ENCODE measurements at regions not wholly inside any gene's neighbourhood (a gene's known extent, or its start where the extent isn't known, plus 50 kb on each side); places are given as distances from the start of the nearest gene placed in this dataset.

DNA sequence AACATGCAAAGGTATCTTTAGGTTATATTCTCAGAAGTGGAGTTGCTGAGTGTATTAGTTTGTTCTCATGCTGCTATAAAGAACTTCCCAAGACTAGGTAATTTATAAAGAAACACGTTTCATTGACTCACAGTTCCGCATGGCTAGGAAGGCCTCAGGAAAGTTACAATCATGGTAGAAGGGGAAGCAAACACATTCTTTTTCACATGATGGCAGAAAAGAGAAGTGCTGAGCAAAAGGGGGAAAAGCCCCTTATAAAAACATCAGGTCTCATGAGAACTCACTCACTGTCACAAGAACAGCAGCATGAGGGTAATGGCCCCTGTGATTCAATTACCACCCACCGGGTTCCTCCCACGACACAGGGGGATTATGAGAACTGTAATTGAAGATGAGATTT is 163.6 kb upstream of the PRLR start:
- no peak overlapping the region for H3K4me3 Mint-ChIP-seq
- H3K27ac Mint-ChIP-seq, result no peak overlapping the region
- Histone ChIP-seq H3K9me3 (ENCODE audit: control insufficient read depth in 2 of 3, low read length in 3 of 3) (no peaks in the 10 kb centered on the region), H3K27me3 (ENCODE audit: control insufficient read depth in 2 of 2, insufficient read depth in 2 of 2, low read length in 2 of 2) (no peaks in the 10 kb centered on the region), H3K4me3 (ENCODE audit: low read length) (no peak overlapping the region), H3K4me1 (ENCODE audit: control insufficient read depth in 2 of 2, insufficient read depth in 2 of 2, low read length in 2 of 2) (no peaks in the 10 kb centered on the region), H3K36me3 (ENCODE audit: control insufficient read depth in 2 of 3, insufficient read depth in 3 of 3, low read length in 3 of 3) (no peaks in the 10 kb centered on the region), H3K27ac (ENCODE audit: low read depth, low read length) (no peak overlapping the region)
- POLR2A ChIA-PET, result no interaction called here
- H3K4me1 Mint-ChIP-seq, result no peaks in the 10 kb centered on the region
- peaks cover 3 to 29% (median 10%) of the 10 kb centered on the region in 11 donors for H3K9me3 Mint-ChIP-seq
- ATAC-seq (peak; percentile 47), DNase-seq (no peak)
- CTCF ChIA-PET, result no interaction called here
- intact Hi-C loops (cut with micrococcal nuclease), result no loop called here
- H3K27me3 Mint-ChIP-seq, result peaks cover 0 to 15% (median 6%) of the 10 kb centered on the region in 5 donors
- H3K36me3 Mint-ChIP-seq, result no peaks in the 10 kb centered on the region

DNA sequence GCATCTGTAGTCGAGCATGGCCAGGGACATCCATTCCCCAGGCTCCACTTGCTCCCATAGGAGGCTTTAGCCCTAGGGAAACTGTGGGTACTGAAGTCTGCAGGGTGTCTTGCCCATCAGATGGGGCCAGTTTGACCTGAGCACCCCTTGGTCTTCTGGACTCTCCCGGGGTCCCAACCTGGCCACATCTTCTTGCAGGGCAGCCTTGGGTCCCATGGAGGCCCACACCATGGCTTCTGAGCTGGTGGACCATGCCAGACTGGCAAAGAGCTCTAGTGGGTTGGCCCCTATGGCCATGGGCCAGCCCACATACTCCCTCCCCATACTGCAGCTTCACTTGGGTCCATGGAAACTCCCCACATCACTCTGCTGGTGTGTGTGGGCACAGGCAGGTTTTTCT is 154.4 kb upstream of the PRLR start:
- Histone ChIP-seq H3K27me3 (ENCODE audit: control insufficient read depth in 2 of 2, insufficient read depth in 2 of 2, low read length in 2 of 2) (no peaks in the 10 kb centered on the region), H3K9me3 (ENCODE audit: control insufficient read depth in 2 of 3, low read length in 3 of 3) (no peaks in the 10 kb centered on the region), H3K4me1 (ENCODE audit: control insufficient read depth in 2 of 2, insufficient read depth in 2 of 2, low read length in 2 of 2) (no peaks in the 10 kb centered on the region), H3K27ac (ENCODE audit: low read depth, low read length) (no peak overlapping the region), H3K4me3 (ENCODE audit: low read length) (no peak overlapping the region), H3K36me3 (ENCODE audit: control insufficient read depth in 2 of 3, insufficient read depth in 3 of 3, low read length in 3 of 3) (no peaks in the 10 kb centered on the region)
- Mint-ChIP-seq H3K36me3 (no peaks in the 10 kb centered on the region), H3K27me3 (peaks cover 0 to 14% (median 13%) of the 10 kb centered on the region in 5 donors), H3K4me1 (no peaks in the 10 kb centered on the region), H3K4me3 (no peak overlapping the region), H3K27ac (no peak overlapping the region), H3K9me3 (peaks cover 0 to 8% (median 1%) of the 10 kb centered on the region in 11 donors)
- ChIA-PET CTCF (no interaction called here), POLR2A (no interaction called here)
- no peak for DNase-seq
- no peak for ATAC-seq
- intact Hi-C loops (cut with micrococcal nuclease), result no loop called here

DNA sequence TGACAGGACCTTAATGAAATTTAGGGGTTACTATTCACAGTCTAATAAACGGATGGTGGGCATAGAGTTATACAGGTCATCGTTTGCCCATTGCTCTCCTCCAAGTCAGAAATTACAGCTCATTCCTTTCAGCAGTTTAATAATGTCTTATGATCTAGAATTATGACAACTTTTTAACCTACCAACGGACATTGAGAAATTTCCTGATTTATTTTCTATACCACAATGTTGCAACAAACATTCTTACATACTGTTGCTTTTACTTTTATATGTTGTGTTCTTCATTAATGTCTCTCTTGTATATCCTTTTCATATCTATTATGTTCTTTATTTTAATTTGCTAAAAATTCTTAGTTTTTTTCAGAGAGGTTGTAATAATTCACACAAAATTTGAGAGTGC is 152.8 kb upstream of the PRLR start:
- no peak for DNase-seq
- intact Hi-C loops (cut with micrococcal nuclease), result no loop called here
- H3K9me3 Mint-ChIP-seq, result peaks cover 0 to 3% (median 0%) of the 10 kb centered on the region in 11 donors
- no peak for ATAC-seq
- no peaks in the 10 kb centered on the region for H3K4me1 Mint-ChIP-seq
- H3K27me3 Mint-ChIP-seq, result peaks cover 0 to 18% (median 13%) of the 10 kb centered on the region in 5 donors
- H3K4me3 Mint-ChIP-seq, result no peak overlapping the region
- ChIA-PET POLR2A (no interaction called here), CTCF (no interaction called here)
- no peak overlapping the region for H3K27ac Mint-ChIP-seq
- no peaks in the 10 kb centered on the region for H3K36me3 ChIP-seq (ENCODE audit: control insufficient read depth in 2 of 3, insufficient read depth in 3 of 3, low read length in 3 of 3)
- H3K27ac ChIP-seq (ENCODE audit: low read depth, low read length), result no peak overlapping the region
- H3K4me1 ChIP-seq (ENCODE audit: control insufficient read depth in 2 of 2, insufficient read depth in 2 of 2, low read length in 2 of 2), result no peaks in the 10 kb centered on the region
- H3K9me3 ChIP-seq (ENCODE audit: control insufficient read depth in 2 of 3, low read length in 3 of 3), result no peaks in the 10 kb centered on the region
- H3K4me3 ChIP-seq (ENCODE audit: low read length), result no peak overlapping the region
- no peaks in the 10 kb centered on the region for H3K27me3 ChIP-seq (ENCODE audit: control insufficient read depth in 2 of 2, insufficient read depth in 2 of 2, low read length in 2 of 2)
- no peaks in the 10 kb centered on the region for H3K36me3 Mint-ChIP-seq

DNA sequence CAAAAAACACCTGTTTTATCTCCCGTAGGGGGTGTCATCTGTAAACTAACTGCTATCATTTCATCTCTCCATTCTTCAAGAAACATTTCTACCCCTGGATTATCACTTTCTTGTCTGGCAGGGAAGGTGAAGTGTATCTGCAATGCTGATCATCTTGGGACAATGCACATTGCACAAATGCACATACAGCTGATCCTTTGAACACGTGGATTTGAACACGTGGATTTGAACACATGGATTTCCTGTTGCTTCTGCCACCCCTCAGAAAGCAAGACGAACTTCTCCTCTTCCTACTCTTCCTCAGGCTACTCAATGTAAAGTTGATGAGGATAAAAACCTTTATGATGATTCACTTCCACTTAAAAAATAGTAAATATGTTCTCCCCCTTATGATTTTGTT is 147.4 kb upstream of the PRLR start:
- CTCF ChIA-PET, result no interaction called here

GRCh38 chr5:35374584-35374983 is 144.3 kb upstream of the PRLR start:
- no peak overlapping the region for H3K4me3 Mint-ChIP-seq
- Histone ChIP-seq H3K4me1 (ENCODE audit: control insufficient read depth in 2 of 2, insufficient read depth in 2 of 2, low read length in 2 of 2) (no peaks in the 10 kb centered on the region), H3K4me3 (ENCODE audit: low read length) (no peak overlapping the region), H3K9me3 (ENCODE audit: control insufficient read depth in 2 of 3, low read length in 3 of 3) (no peaks in the 10 kb centered on the region), H3K27me3 (ENCODE audit: control insufficient read depth in 2 of 2, insufficient read depth in 2 of 2, low read length in 2 of 2) (no peaks in the 10 kb centered on the region), H3K36me3 (ENCODE audit: control insufficient read depth in 2 of 3, insufficient read depth in 3 of 3, low read length in 3 of 3) (no peaks in the 10 kb centered on the region), H3K27ac (ENCODE audit: low read depth, low read length) (no peak overlapping the region)
- intact Hi-C loops (cut with micrococcal nuclease), result no loop called here
- ATAC-seq (no peak), DNase-seq (no peak)
- H3K4me1 Mint-ChIP-seq, result peaks cover 0 to 2% (median 0%) of the 10 kb centered on the region in 7 donors
- no peak overlapping the region for H3K27ac Mint-ChIP-seq
- H3K36me3 Mint-ChIP-seq, result no peaks in the 10 kb centered on the region
- peaks cover 0 to 3% (median 0%) of the 10 kb centered on the region in 11 donors for H3K9me3 Mint-ChIP-seq
- ChIA-PET POLR2A (no interaction called here), CTCF (no interaction called here)
- peaks cover 3 to 24% (median 22%) of the 10 kb centered on the region in 5 donors for H3K27me3 Mint-ChIP-seq

More for the DNA sequence above, 147.4 kb upstream of the PRLR start:
- Mint-ChIP-seq H3K4me3 (no peak overlapping the region), H3K27ac (no peak overlapping the region), H3K36me3 (no peaks in the 10 kb centered on the region), H3K9me3 (peaks cover 0 to 1% (median 0%) of the 10 kb centered on the region in 11 donors), H3K27me3 (peaks cover 3 to 22% (median 19%) of the 10 kb centered on the region in 5 donors), H3K4me1 (no peaks in the 10 kb centered on the region)
- DNase-seq, result no peak
- intact Hi-C loops (cut with micrococcal nuclease), result no loop called here
- no peak overlapping the region for H3K27ac ChIP-seq (ENCODE audit: low read depth, low read length)
- H3K9me3 ChIP-seq (ENCODE audit: control insufficient read depth in 2 of 3, low read length in 3 of 3), result no peaks in the 10 kb centered on the region
- H3K4me3 ChIP-seq (ENCODE audit: low read length), result no peak overlapping the region
- ATAC-seq, result no peak
- H3K27me3 ChIP-seq (ENCODE audit: control insufficient read depth in 2 of 2, insufficient read depth in 2 of 2, low read length in 2 of 2), result no peaks in the 10 kb centered on the region
- no peaks in the 10 kb centered on the region for H3K36me3 ChIP-seq (ENCODE audit: control insufficient read depth in 2 of 3, insufficient read depth in 3 of 3, low read length in 3 of 3)
- H3K4me1 ChIP-seq (ENCODE audit: control insufficient read depth in 2 of 2, insufficient read depth in 2 of 2, low read length in 2 of 2), result no peaks in the 10 kb centered on the region
- POLR2A ChIA-PET, result no interaction called here

GRCh38 chr5:35373249-35373648 is 143.0 kb upstream of the PRLR start:
- POLR2A ChIA-PET, result no interaction called here
- ATAC-seq (no peak), DNase-seq (no peak)
- Histone ChIP-seq H3K4me3 (ENCODE audit: low read length) (no peak overlapping the region), H3K27ac (ENCODE audit: low read depth, low read length) (no peak overlapping the region), H3K27me3 (ENCODE audit: control insufficient read depth in 2 of 2, insufficient read depth in 2 of 2, low read length in 2 of 2) (no peaks in the 10 kb centered on the region), H3K36me3 (ENCODE audit: control insufficient read depth in 2 of 3, insufficient read depth in 3 of 3, low read length in 3 of 3) (no peaks in the 10 kb centered on the region), H3K9me3 (ENCODE audit: control insufficient read depth in 2 of 3, low read length in 3 of 3) (no peaks in the 10 kb centered on the region), H3K4me1 (ENCODE audit: control insufficient read depth in 2 of 2, insufficient read depth in 2 of 2, low read length in 2 of 2) (no peaks in the 10 kb centered on the region)
- Mint-ChIP-seq H3K27ac (no peak overlapping the region), H3K9me3 (peaks cover 0 to 3% (median 0%) of the 10 kb centered on the region in 11 donors), H3K36me3 (no peaks in the 10 kb centered on the region), H3K4me3 (no peak overlapping the region), H3K27me3 (peaks cover 3 to 24% (median 20%) of the 10 kb centered on the region in 5 donors), H3K4me1 (peaks cover 0 to 2% (median 0%) of the 10 kb centered on the region in 7 donors)
- intact Hi-C loops (cut with micrococcal nuclease), result no loop called here
- CTCF ChIA-PET, result no interaction called here

- Mint-ChIP-seq H3K9me3 (peaks cover 0 to 3% (median 0%) of the 10 kb centered on the region in 11 donors), H3K36me3 (no peaks in the 10 kb centered on the region), H3K4me3 (no peak overlapping the region), H3K27ac (no peak overlapping the region), H3K4me1 (peaks cover 0 to 2% (median 0%) of the 10 kb centered on the region in 7 donors), H3K27me3 (peaks cover 3 to 19% (median 13%) of the 10 kb centered on the region in 5 donors)
- Histone ChIP-seq H3K36me3 (ENCODE audit: control insufficient read depth in 2 of 3, insufficient read depth in 3 of 3, low read length in 3 of 3) (no peaks in the 10 kb centered on the region), H3K27ac (ENCODE audit: low read depth, low read length) (no peak overlapping the region), H3K27me3 (ENCODE audit: control insufficient read depth in 2 of 2, insufficient read depth in 2 of 2, low read length in 2 of 2) (no peaks in the 10 kb centered on the region), H3K4me1 (ENCODE audit: control insufficient read depth in 2 of 2, insufficient read depth in 2 of 2, low read length in 2 of 2) (no peaks in the 10 kb centered on the region), H3K4me3 (ENCODE audit: low read length) (no peak overlapping the region), H3K9me3 (ENCODE audit: control insufficient read depth in 2 of 3, low read length in 3 of 3) (no peaks in the 10 kb centered on the region)
- ChIA-PET POLR2A (no interaction called here), CTCF (no interaction called here)
- intact Hi-C loops (cut with micrococcal nuclease), result no loop called here
- DNase-seq (no peak), ATAC-seq (no peak)
Observed at GRCh38 chr5:35372482-35372881, 142.2 kb upstream of the PRLR start.
